ENCODE measurements at regions not wholly inside any gene's neighbourhood (a gene's known extent, or its start where the extent isn't known, plus 50 kb on each side); places are given as distances from the start of the nearest gene placed in this dataset.

DNA sequence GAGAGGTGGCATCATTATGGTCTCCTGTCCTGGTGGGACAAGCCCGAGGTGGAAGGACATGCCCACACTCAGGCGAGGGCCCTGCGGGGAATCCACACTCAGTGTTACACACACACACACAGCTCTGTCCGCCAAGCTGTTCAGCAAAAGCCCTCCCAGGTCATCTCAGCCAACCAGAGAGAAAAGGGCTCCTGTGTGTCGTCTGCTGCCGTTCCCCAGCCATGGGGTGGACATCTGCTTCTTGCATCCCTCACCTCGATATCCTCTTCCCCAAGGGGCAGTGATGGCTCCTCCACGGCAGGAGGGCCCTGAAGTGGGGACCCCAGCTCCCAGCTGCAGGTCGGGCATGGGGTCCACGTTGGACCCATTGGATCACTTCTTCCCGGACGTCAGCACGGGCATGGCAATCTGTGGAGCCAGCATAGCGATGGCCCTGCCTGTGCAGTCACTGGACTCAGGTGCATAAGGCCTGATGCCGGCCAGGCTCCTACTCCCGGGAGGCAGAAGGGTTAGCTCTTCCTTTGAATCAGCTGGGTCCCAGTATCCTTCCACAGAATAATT lies 290.1 kb downstream of the C16orf95 start:
- H3K9me3 Mint-ChIP-seq, result no peaks in the 10 kb centered on the region
- H3K27ac Mint-ChIP-seq, result no peak overlapping the region
- DNase-seq (no peak), ATAC-seq (no peak)
- no peaks in the 10 kb centered on the region for H3K36me3 ChIP-seq (ENCODE audit: control insufficient read depth, insufficient read depth, low read length)
- H3K36me3 Mint-ChIP-seq, result no peaks in the 10 kb centered on the region
- no peaks in the 10 kb centered on the region for H3K27me3 ChIP-seq (ENCODE audit: control insufficient read depth, insufficient read depth, low read length)
- H3K27ac ChIP-seq (ENCODE audit: low read length), result no peak overlapping the region
- no peak overlapping the region for H3K4me3 Mint-ChIP-seq
- no peak overlapping the region for H3K4me3 ChIP-seq (ENCODE audit: low read length)
- H3K9me3 ChIP-seq (ENCODE audit: control insufficient read depth, insufficient read depth, low read length), result no peaks in the 10 kb centered on the region
- intact Hi-C loops (cut with micrococcal nuclease), result no loop called here
- WGBS (ENCODE audit: insufficient coverage), result 84% methylated on average over 16 of the region's 16 CpGs
- no peaks in the 10 kb centered on the region for H3K4me1 Mint-ChIP-seq
- H3K27me3 Mint-ChIP-seq (ENCODE audit: low read depth in 2 of 2), result peaks cover 2 to 17% of the 10 kb centered on the region in 2 donors
- no peaks in the 10 kb centered on the region for H3K4me1 ChIP-seq (ENCODE audit: control insufficient read depth, insufficient read depth, low read length)
- TF ChIP-seq, protein P1, sequence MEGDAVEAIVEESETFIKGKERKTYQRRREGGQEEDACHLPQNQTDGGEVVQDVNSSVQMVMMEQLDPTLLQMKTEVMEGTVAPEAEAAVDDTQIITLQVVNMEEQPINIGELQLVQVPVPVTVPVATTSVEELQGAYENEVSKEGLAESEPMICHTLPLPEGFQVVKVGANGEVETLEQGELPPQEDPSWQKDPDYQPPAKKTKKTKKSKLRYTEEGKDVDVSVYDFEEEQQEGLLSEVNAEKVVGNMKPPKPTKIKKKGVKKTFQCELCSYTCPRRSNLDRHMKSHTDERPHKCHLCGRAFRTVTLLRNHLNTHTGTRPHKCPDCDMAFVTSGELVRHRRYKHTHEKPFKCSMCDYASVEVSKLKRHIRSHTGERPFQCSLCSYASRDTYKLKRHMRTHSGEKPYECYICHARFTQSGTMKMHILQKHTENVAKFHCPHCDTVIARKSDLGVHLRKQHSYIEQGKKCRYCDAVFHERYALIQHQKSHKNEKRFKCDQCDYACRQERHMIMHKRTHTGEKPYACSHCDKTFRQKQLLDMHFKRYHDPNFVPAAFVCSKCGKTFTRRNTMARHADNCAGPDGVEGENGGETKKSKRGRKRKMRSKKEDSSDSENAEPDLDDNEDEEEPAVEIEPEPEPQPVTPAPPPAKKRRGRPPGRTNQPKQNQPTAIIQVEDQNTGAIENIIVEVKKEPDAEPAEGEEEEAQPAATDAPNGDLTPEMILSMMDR (IDR thresholded peaks at IDR 0.05), result no peak

- no peak for ATAC-seq
- H3K4me1 ChIP-seq (ENCODE audit: control insufficient read depth, insufficient read depth, low read length), result no peaks in the 10 kb centered on the region
- H3K27ac ChIP-seq (ENCODE audit: low read length), result no peak overlapping the region
- no peaks in the 10 kb centered on the region for H3K9me3 ChIP-seq (ENCODE audit: control insufficient read depth, insufficient read depth, low read length)
- Mint-ChIP-seq H3K4me1 (no peaks in the 10 kb centered on the region), H3K36me3 (no peaks in the 10 kb centered on the region), H3K27ac (no peak overlapping the region), H3K9me3 (no peaks in the 10 kb centered on the region), H3K4me3 (no peak overlapping the region), H3K27me3 (ENCODE audit: low read depth in 2 of 2) (peaks cover 5 to 16% of the 10 kb centered on the region in 2 donors)
- H3K4me3 ChIP-seq (ENCODE audit: low read length), result no peak overlapping the region
- DNase-seq, result no peak
- H3K36me3 ChIP-seq (ENCODE audit: control insufficient read depth, insufficient read depth, low read length), result no peaks in the 10 kb centered on the region
- WGBS (ENCODE audit: insufficient coverage), result 83% methylated on average over 14 of the region's 14 CpGs
- intact Hi-C loops (cut with micrococcal nuclease), result no loop called here
- H3K27me3 ChIP-seq (ENCODE audit: control insufficient read depth, insufficient read depth, low read length), result no peaks in the 10 kb centered on the region
- TF ChIP-seq, protein P1 (IDR thresholded peaks at IDR 0.05), result no peak
These were observed 288.5 kb downstream of the C16orf95 start for GRCh38 chr16:87028481-87029320.

GRCh38 chr16:87032554-87032953 lies 284.6 kb downstream of the C16orf95 start:
- H3K9me3 Mint-ChIP-seq, result no peaks in the 10 kb centered on the region
- no peak overlapping the region for H3K4me3 Mint-ChIP-seq
- Histone ChIP-seq H3K4me1 (ENCODE audit: control insufficient read depth, insufficient read depth, low read length) (no peaks in the 10 kb centered on the region), H3K27ac (ENCODE audit: low read length) (no peak overlapping the region), H3K36me3 (ENCODE audit: control insufficient read depth, insufficient read depth, low read length) (no peaks in the 10 kb centered on the region), H3K9me3 (ENCODE audit: control insufficient read depth, insufficient read depth, low read length) (no peaks in the 10 kb centered on the region), H3K27me3 (ENCODE audit: control insufficient read depth, insufficient read depth, low read length) (no peaks in the 10 kb centered on the region), H3K4me3 (ENCODE audit: low read length) (no peak overlapping the region)
- 83% methylated on average over 8 of the region's 8 CpGs for WGBS (ENCODE audit: insufficient coverage)
- H3K36me3 Mint-ChIP-seq, result no peaks in the 10 kb centered on the region
- H3K27me3 Mint-ChIP-seq (ENCODE audit: low read depth in 2 of 2), result peaks cover 5% of the 10 kb centered on the region in 2 donors
- intact Hi-C loops (cut with micrococcal nuclease), result no loop called here
- no peaks in the 10 kb centered on the region for H3K4me1 Mint-ChIP-seq
- no peak overlapping the region for H3K27ac Mint-ChIP-seq
- ATAC-seq (no peak), DNase-seq (no peak)
- TF ChIP-seq, protein P1 (IDR thresholded peaks at IDR 0.05), result no peak

Measured in natural killer cell (primary cell).